HepG2 (cell line): ENCODE measurements at regions not wholly inside any gene's neighbourhood (a gene's known extent, or its start where the extent isn't known, plus 50 kb on each side); places are given as distances from the start of the nearest gene placed in this dataset.
A peak's percentile ranks its signal among the peaks of the same experiment; 100 is the strongest.

Source experiments
- ATAC-seq: fragments of 200-7000 bp; cut with Tn5 transposase; 3 replicates; pipeline ENCODE4 v1.9.1; 2020; ENCODE audit warnings: mild to moderate bottlenecking, moderate library complexity
- BruUV-seq: library from RNA; stranded (reverse); fragments of 400-500 nt; replicated peaks from 2 replicates; lab custom pipeline; 2021; lab: Mats Ljungman, UMichigan
- CTCF ChIA-PET: fragments of 300-600 bp; formaldehyde crosslinking; extraction: SDS; loops from one replicate; lab custom pipeline; 2021; ENCODE audit warnings: low total read pairs, inconsistent platforms, low intra/inter-chr PET ratio; lab: Yijun Ruan, JAX
- POLR2A ChIA-PET: fragments of 350-600 bp; sonication (Branson Sonifier 250); formaldehyde crosslinking; loops from one replicate; lab custom pipeline; 2020; ENCODE audit warnings: antibody characterized with exemption, inconsistent platforms; lab: Yijun Ruan, JAX
- DNase-seq: peaks from one replicate; pipeline ENCODE4 v3.0.0-alpha.2; 2015; ENCODE audit warnings: low spot score
- FAIRE-seq: peaks from 3 replicates; lab custom pipeline; 2011; peaks lifted over from hg19 to GRCh38; lab: Jason Lieb, UNC
- H2AFZ ChIP-seq: one replicate; pipeline ENCODE4 v1.6.1; 2011; ENCODE audit warnings: low read length, inconsistent platforms
- H3K27ac ChIP-seq: fragments of 300-600 bp; 3 replicates; pipeline ENCODE4 v1.8.0; 2011; ENCODE audit warnings: mixed run types, mild to moderate bottlenecking, mixed read lengths, low read length, inconsistent platforms; ENCODE audit not compliant: insufficient read depth; ENCODE audit errors: extremely low read length
- H3K27me3 ChIP-seq, 2 experiments: fragments of 200-600 bp in 1 of 2; 2 replicates in 1 of 2; 3 replicates in 1 of 2; pipeline versions ENCODE4 v1.6.0 to v1.8.0; 2011; ENCODE audit warnings: low read length in 2 of 2, mild to moderate bottlenecking in 2 of 2, moderate library complexity in 2 of 2, inconsistent platforms in 1 of 2; ENCODE audit not compliant: insufficient read depth in 2 of 2, control insufficient read depth in 1 of 2
- H3K36me3 ChIP-seq, 2 experiments: fragments of 200-600 bp in 1 of 2; replicated peaks in 1 of 2; 2 replicates in 1 of 2; 3 replicates in 1 of 2; pipeline versions ENCODE4 v1.5.1 to v1.8.0; 2011; ENCODE audit warnings: low read length in 2 of 2, inconsistent platforms in 1 of 2; ENCODE audit not compliant: insufficient read depth in 2 of 2, control insufficient read depth in 1 of 2
- H3K4me1 ChIP-seq: 2 replicates; pipeline ENCODE4 v1.5.1; 2012; ENCODE audit warnings: low read length, inconsistent platforms; ENCODE audit not compliant: insufficient read depth
- H3K4me2 ChIP-seq: 2 replicates; pipeline ENCODE4 v1.6.0; 2011; ENCODE audit warnings: low read depth, low read length, inconsistent platforms
- H3K4me3 ChIP-seq, 3 experiments: fragments of 200-600 bp in 1 of 3; sonication (generic), shearing (Covaris generic) in 1 of 3; replicated peaks in 1 of 3; 2 replicates each; pipeline ENCODE4 v1.5.1; 2011 to 2016; ENCODE audit warnings: low read length in 3 of 3, inconsistent platforms in 2 of 3, low read depth in 2 of 3, mild to moderate bottlenecking in 2 of 3, control low read depth in 1 of 3, mixed read lengths in 1 of 3; ENCODE audit not compliant: insufficient read depth in 1 of 3
- H3K79me2 ChIP-seq: one replicate; pipeline ENCODE4 v1.6.1; 2011; ENCODE audit warnings: low read length, inconsistent platforms; ENCODE audit not compliant: insufficient read depth
- H3K9ac ChIP-seq: 2 replicates; pipeline ENCODE4 v1.6.0; 2011; ENCODE audit warnings: mild to moderate bottlenecking, low read depth, low read length, inconsistent platforms; ENCODE audit not compliant: insufficient read depth
- H3K9me3 ChIP-seq: 2 replicates; pipeline ENCODE4 v1.5.1; 2012; ENCODE audit warnings: mild to moderate bottlenecking, low read length
- H4K20me1 ChIP-seq: 2 replicates; pipeline ENCODE4 v1.6.0; 2011; ENCODE audit warnings: inconsistent platforms, mild to moderate bottlenecking, low read length, moderate library complexity; ENCODE audit not compliant: insufficient read depth
- CTCF ChIP-seq: sonication (generic); formaldehyde crosslinking; IDR thresholded peaks from 2 replicates; pipeline ENCODE4 v1.5.0; 2020; ENCODE audit warnings: mild to moderate bottlenecking, missing genetic modification reagents, moderate library complexity
- GATAD2A ChIP-seq: IDR thresholded peaks from 2 replicates; pipeline ENCODE4 v1.6.1; 2016
- PHF5A ChIP-seq: IDR thresholded peaks from one replicate; pipeline ENCODE4 v1.6.1; 2018; ENCODE audit warnings: low read depth, missing genetic modification reagents; ENCODE audit not compliant: unreplicated experiment
- RAD21 ChIP-seq: fragments of 450-650 bp; formaldehyde crosslinking; IDR thresholded peaks from 2 replicates; pipeline ENCODE4 v1.5.0; 2020; ENCODE audit warnings: mild to moderate bottlenecking
- SCMH1 ChIP-seq: sonication (generic); formaldehyde crosslinking; IDR thresholded peaks from 2 replicates; pipeline ENCODE4 v1.9.0; 2021; ENCODE audit warnings: missing genetic modification reagents, mild to moderate bottlenecking, borderline replicate concordance
- SIX1 ChIP-seq: sonication (generic); formaldehyde crosslinking; IDR thresholded peaks from 2 replicates; pipeline ENCODE4 v1.4.0; 2020; ENCODE audit warnings: missing genetic modification reagents, borderline replicate concordance
- SMC3 ChIP-seq: IDR thresholded peaks from 2 replicates; pipeline ENCODE4 v1.6.1; 2011; ENCODE audit warnings: low read length, improper control_type of control experiment
- STAG1 ChIP-seq: sonication (generic); formaldehyde crosslinking; IDR thresholded peaks from 2 replicates; pipeline ENCODE4 v1.4.0; 2020; ENCODE audit warnings: missing genetic modification reagents
- WGBS: methylation state at CpG from one replicate; pipeline ENCODE4 v1.1.6; 2017; ENCODE audit warnings: low lambda C conversion rate; 5-methylcytosine and 5-hydroxymethylcytosine counted together
- in situ Hi-C: cut with HindIII; loops from 2 replicates; pipeline ENCODE4 v1.10.0; 2017; ENCODE audit warnings: low pct_unique_long_range_greater_than_20kb; ENCODE audit not compliant: extremely low pct_ligation_motif_present
- intact Hi-C: fragments of 100-400 bp; cut with micrococcal nuclease; formaldehyde crosslinking; loops from one replicate; pipeline ENCODE4 v1.10.0; 2022; ENCODE audit not compliant: unreplicated experiment
- TF ChIP-seq, protein P1 (sequence below): IDR thresholded peaks from 2 replicates; pipeline ENCODE4 v1.6.1; 2012; ENCODE audit warnings: low read depth, low read length, improper control_type of control experiment

GRCh38 chr2:235116885-235117492, 165.2 kb downstream of the SH3BP4 start:
- TF ChIP-seq PHF5A (no peak), RAD21 (CRISPR knock-in tag) (peak; percentile 68), CTCF (CRISPR knock-in tag) (peak; percentile 63), SCMH1 (no peak), GATAD2A (CRISPR knock-in tag) (0 out of 2 replicates have a peak, but pooled peaks have one; percentile 12), SIX1 (no peak), SMC3 (peak; percentile 66), STAG1 (CRISPR knock-in tag) (peak; percentile 95)
- TF ChIP-seq, protein P1, sequence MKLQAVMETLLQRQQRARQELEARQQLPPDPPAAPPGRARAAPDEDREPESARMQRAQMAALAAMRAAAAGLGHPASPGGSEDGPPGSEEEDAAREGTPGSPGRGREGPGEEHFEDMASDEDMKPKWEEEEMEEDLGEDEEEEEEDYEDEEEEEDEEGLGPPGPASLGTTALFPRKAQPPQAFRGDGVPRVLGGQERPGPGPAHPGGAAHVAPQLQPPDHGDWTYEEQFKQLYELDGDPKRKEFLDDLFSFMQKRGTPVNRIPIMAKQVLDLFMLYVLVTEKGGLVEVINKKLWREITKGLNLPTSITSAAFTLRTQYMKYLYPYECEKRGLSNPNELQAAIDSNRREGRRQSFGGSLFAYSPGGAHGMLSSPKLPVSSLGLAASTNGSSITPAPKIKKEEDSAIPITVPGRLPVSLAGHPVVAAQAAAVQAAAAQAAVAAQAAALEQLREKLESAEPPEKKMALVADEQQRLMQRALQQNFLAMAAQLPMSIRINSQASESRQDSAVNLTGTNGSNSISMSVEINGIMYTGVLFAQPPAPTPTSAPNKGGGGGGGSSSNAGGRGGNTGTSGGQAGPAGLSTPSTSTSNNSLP, result peak; percentile 87
- H4K20me1 ChIP-seq, result no peaks in the 10 kb centered on the region
- no TSS peak for BruUV-seq
- CTCF ChIA-PET, result interaction anchor here (0.8 to 2.5 kb wide), 4 partner anchors 566 to 1140 kb away, joined by 4 to 19 read pairs (median 15); no protein-coding TSS in a partner anchor
- no peak overlapping the region for H3K9ac ChIP-seq
- H3K4me1 ChIP-seq, result no peaks in the 10 kb centered on the region
- POLR2A ChIA-PET, result no interaction called here
- H3K27ac ChIP-seq, result no peak overlapping the region
- ATAC-seq, result no peak
- no peaks in the 10 kb centered on the region for H3K36me3 ChIP-seq
- H3K4me3 ChIP-seq, result no peak overlapping the region
- 3% methylated on average over 3 of the region's 3 CpGs for WGBS
- peak; percentile 50 for DNase-seq
- FAIRE-seq, result peak; percentile 43
- intact Hi-C loops (loop anchor here (1.0 to 2.0 kb wide), 4 partner anchors 567 to 1140 kb away; no protein-coding TSS in a partner anchor), in situ Hi-C loops (loop anchor here (10.0 to 25.0 kb wide), 3 partner anchors 832 to 1130 kb away; no protein-coding TSS in a partner anchor)
- no peaks in the 10 kb centered on the region for H3K79me2 ChIP-seq
- no peaks in the 10 kb centered on the region for H3K9me3 ChIP-seq
- H2AFZ ChIP-seq, result no peak overlapping the region
- no peak overlapping the region for H3K4me2 ChIP-seq
- peaks cover 0 to 11% of the 10 kb centered on the region in 2 experiments; a peak in 2 of 5 replicates for H3K27me3 ChIP-seq
